Activated naive CD8-positive, alpha-beta T cell treated with anti-CD3 and anti-CD28 coated beads for 36 hours (primary cell): ENCODE measurements at regions not wholly inside any gene's neighbourhood (a gene's known extent, or its start where the extent isn't known, plus 50 kb on each side); places are given as distances from the start of the nearest gene placed in this dataset.

Source experiments
- DNase-seq: peaks from one replicate; pipeline ENCODE4 v3.0.0; 2021
- H3K27ac Mint-ChIP-seq: one replicate; pipeline ENCODE4 v1.8.0; 2022; ENCODE audit warnings: mild to moderate bottlenecking, moderate library complexity, mixed read lengths
- H3K27me3 Mint-ChIP-seq: one replicate; pipeline ENCODE4 v1.8.0; 2022; ENCODE audit warnings: mild to moderate bottlenecking, mixed read lengths
- H3K36me3 Mint-ChIP-seq: one replicate; pipeline ENCODE4 v1.8.0; 2021; ENCODE audit warnings: mild to moderate bottlenecking, mixed read lengths
- H3K4me1 Mint-ChIP-seq: one replicate; pipeline ENCODE4 v1.8.0; 2021; ENCODE audit warnings: mixed read lengths
- H3K4me3 Mint-ChIP-seq: one replicate; pipeline ENCODE4 v1.8.0; 2022; ENCODE audit warnings: mild to moderate bottlenecking, moderate library complexity, mixed read lengths
- H3K9me3 Mint-ChIP-seq: one replicate; pipeline ENCODE4 v1.8.0; 2022; ENCODE audit warnings: mixed read lengths

DNA sequence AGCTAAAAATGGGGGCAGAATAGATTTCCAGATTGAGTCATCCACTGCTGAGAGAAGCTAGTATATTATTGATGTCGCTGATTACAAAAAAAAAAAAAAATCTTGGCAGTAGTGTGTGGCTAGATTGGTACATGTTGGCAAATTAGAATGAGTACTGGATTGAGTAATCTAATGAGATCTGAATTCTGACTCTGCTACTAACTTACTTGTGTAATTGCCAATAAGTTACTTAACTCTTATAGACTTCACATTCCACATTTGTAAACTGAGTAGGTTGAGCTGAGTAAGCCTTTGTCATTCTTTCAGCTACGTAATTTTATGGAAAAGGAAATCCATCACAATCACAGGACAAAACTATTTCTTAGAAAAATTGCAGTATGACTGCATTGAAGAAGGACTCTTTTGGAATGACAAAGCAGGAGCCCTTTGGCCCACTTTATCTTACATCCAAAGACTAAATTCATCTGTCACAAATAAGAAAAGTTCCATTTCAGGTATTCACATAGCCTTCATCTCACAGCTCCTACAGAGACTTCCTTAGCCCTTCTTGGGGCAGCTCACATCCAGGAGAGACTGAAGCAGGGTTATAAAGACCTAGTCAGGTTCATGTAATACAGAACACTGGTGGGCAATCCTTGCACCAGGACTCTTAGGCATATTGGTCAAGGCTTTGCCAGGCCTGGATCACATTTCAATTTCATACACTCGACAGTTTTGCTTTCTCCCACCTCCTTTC is 197.3 kb upstream of the CPNE8 start:
- Mint-ChIP-seq H3K4me3 (no peak overlapping the region), H3K27ac (no peak overlapping the region), H3K27me3 (peaks cover 3% of the 10 kb centered on the region), H3K4me1 (no peaks in the 10 kb centered on the region), H3K9me3 (no peaks in the 10 kb centered on the region), H3K36me3 (no peaks in the 10 kb centered on the region)
- DNase-seq: no peak

DNA sequence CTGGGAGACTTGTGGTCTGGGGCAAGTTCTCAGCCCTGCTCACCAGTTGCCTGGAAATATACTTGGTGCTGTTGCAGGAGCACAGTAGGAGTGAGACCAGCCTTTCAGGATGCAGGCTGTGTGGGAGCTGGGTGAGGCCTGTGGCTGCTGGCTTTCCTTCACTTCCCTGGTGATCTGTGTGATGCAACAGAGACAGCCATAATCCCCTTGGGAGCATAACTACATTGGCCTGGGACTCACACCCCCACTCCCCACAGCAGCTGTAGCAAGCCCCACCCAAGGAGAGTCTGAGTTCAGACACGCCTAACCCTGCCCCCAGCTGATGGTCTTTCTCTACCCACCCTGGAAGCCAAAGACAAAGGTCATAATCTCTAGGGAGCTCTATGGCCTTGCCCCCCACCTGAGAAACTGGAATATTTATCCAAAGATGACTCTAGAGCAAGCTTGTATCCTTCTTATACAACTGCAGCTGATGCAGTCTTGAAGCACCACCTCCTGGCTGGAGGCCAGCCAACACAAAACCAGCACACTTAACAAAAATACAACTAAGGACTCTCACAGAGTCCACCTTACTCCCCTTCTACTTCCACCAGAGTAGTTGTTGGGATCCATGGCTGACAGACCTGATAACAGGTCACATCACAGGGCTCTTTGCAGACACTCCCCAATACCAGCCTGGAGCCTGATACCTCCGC is 190.4 kb upstream of the CPNE8 start:
- H3K27me3 Mint-ChIP-seq: peaks cover 3% of the 10 kb centered on the region
- no peaks in the 10 kb centered on the region for H3K4me1 Mint-ChIP-seq
- no peaks in the 10 kb centered on the region for H3K9me3 Mint-ChIP-seq

DNA sequence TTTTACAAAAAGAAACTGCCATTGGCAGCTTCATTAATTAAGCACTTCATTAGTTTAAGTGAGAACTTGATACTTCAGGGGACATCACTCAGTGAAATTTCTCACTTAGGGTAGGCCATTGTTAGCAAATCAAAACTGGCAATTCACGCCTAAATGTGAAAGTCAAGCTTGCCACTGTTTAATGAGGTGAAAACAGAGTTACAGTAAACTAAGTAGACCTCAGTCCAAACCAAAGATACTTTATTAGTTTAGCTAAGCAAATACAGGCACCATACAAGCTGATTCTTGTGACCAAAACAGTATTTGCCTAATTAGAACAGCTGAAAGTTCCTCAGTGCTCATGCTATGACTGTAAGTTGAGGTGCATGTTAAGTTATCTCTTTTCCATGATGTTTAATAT is 176.5 kb upstream of the CPNE8 start:
- DNase-seq: no peak
- H3K9me3 Mint-ChIP-seq: no peaks in the 10 kb centered on the region
- H3K4me1 Mint-ChIP-seq: no peaks in the 10 kb centered on the region
- no peak overlapping the region for H3K27ac Mint-ChIP-seq
- H3K4me3 Mint-ChIP-seq: no peak overlapping the region
- no peaks in the 10 kb centered on the region for H3K36me3 Mint-ChIP-seq
- no peaks in the 10 kb centered on the region for H3K27me3 Mint-ChIP-seq

More for the DNA sequence above, 190.4 kb upstream of the CPNE8 start:
- no peak overlapping the region for H3K27ac Mint-ChIP-seq
- no peak overlapping the region for H3K4me3 Mint-ChIP-seq
- no peak for DNase-seq
- no peaks in the 10 kb centered on the region for H3K36me3 Mint-ChIP-seq

DNA sequence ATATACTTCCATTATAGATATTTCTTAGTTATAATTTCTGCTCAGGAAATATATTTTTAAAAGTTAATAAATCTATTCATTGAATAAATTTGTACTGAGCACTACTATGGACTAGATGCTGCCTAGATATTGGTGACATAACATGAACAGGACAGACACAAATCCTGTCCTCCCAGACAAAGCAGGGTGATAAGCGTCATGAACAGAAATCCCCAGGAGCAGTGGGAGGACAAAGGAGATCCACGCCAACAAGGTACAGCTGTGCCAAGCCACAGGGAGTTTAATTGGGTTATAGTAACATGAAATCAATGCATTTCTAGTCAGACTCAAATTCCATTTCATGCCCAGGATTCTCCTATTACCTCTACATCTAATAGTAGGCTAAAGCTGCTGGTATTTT is 171.8 kb upstream of the CPNE8 start:
- Mint-ChIP-seq H3K27ac (no peak overlapping the region), H3K4me1 (no peaks in the 10 kb centered on the region), H3K4me3 (no peak overlapping the region), H3K27me3 (no peaks in the 10 kb centered on the region), H3K9me3 (no peaks in the 10 kb centered on the region), H3K36me3 (no peaks in the 10 kb centered on the region)
- no peak for DNase-seq

DNA sequence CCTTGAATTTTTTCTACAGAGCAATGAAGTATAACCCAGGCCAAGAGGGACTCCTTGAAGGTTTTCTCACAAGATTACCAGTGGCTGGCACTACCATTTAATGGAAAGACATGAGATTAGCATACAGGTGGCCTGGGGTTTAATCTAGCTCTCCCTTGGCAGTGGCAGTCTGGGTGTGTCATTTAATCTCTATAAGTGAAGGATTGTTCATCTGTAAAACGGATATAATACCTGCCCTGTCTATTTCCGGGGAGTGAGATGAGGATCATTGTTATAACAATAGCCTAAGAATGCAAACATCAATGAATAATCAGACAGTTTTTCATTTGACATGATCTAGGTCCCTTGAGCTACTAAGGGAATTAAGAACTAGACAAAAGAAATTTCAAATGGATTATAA is 168.7 kb upstream of the CPNE8 start:
- no peak for DNase-seq
- no peak overlapping the region for H3K4me3 Mint-ChIP-seq
- no peaks in the 10 kb centered on the region for H3K4me1 Mint-ChIP-seq
- H3K9me3 Mint-ChIP-seq: no peaks in the 10 kb centered on the region
- no peaks in the 10 kb centered on the region for H3K36me3 Mint-ChIP-seq
- no peak overlapping the region for H3K27ac Mint-ChIP-seq
- H3K27me3 Mint-ChIP-seq: peaks cover 5% of the 10 kb centered on the region

DNA sequence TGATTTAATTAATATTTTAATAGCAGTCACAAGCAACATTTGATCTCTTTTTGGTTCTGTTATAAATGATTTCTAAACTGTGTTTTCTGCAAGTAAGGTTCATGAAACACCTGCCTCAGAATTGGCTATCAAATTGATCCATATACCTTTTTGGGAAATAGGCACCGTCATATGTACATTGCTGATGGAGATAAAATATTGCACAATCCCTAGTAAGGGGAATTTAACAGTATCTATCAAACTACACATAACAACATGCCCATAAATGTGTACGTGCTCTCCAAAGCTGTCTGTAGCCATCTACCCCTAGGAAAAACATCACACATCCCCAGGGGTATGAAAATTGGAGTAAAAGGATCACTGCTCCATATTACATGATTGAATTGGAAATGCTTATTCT is 167.3 kb upstream of the CPNE8 start:
- no peak overlapping the region for H3K27ac Mint-ChIP-seq
- H3K4me1 Mint-ChIP-seq: no peaks in the 10 kb centered on the region
- H3K9me3 Mint-ChIP-seq: no peaks in the 10 kb centered on the region
- DNase-seq: no peak
- H3K36me3 Mint-ChIP-seq: no peaks in the 10 kb centered on the region
- H3K27me3 Mint-ChIP-seq: peaks cover 5% of the 10 kb centered on the region
- no peak overlapping the region for H3K4me3 Mint-ChIP-seq

DNA sequence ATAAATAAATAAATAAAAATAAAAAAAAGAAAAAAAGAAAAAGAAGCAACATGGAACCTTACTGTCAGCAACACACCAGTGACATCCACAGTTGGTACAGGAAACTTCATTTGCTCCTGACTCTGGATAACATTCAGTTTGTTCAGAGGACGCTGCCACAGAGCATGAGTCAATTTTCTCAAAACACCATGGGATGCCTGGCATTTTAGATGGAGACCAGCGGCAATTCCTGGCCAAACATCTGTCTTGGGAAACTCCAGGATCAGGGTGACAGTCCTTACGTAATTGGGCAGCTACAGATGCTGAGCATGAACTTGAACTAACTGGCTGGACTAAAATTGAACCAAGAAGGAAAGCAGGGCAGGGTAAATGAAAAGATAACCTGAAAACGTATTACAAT is 166.2 kb upstream of the CPNE8 start:
- Mint-ChIP-seq H3K4me1 (no peaks in the 10 kb centered on the region), H3K4me3 (no peak overlapping the region), H3K27ac (no peak overlapping the region), H3K9me3 (no peaks in the 10 kb centered on the region), H3K27me3 (peaks cover 5% of the 10 kb centered on the region), H3K36me3 (no peaks in the 10 kb centered on the region)
- DNase-seq: no peak

DNA sequence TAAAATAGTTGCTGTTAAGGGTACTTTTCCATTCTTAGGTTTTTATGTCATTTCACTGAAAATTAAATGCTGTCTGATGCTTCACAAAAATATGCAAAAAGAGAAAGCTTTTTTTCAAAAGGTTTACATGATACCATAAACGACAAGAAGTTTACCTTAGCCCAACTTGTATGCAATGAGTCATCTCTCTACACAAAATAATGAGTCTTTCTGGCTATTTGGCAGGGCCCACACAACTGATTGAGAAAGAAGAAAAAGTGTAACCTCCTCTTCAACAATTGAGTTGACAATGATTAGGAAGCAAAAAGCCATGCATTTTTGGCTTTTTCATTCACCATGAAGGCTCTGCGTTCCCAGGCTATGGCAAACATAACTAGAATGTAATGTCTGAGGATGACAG is 165.4 kb upstream of the CPNE8 start:
- Mint-ChIP-seq H3K27ac (no peak overlapping the region), H3K36me3 (no peaks in the 10 kb centered on the region), H3K4me3 (no peak overlapping the region), H3K9me3 (no peaks in the 10 kb centered on the region), H3K4me1 (no peaks in the 10 kb centered on the region), H3K27me3 (peaks cover 5% of the 10 kb centered on the region)
- no peak for DNase-seq

DNA sequence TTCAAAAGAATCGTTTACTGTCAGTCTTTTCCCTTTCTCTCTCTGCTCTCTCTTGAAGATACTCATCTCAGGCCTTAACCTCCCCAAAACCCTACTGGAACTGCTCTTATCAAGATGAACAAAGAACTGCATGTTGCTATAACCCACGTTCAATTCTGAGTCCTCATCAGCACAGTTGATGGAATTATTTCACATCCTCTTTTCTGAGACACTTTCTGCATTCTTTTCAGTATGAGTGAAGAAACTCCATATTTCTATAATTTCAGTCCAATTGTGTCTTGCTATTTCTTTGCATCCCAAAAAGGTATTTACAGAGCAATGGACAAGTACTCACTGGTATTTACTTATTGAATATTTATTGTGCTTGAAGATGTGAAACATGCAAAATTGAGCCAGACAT is 160.1 kb upstream of the CPNE8 start:
- H3K4me1 Mint-ChIP-seq: no peaks in the 10 kb centered on the region

DNA sequence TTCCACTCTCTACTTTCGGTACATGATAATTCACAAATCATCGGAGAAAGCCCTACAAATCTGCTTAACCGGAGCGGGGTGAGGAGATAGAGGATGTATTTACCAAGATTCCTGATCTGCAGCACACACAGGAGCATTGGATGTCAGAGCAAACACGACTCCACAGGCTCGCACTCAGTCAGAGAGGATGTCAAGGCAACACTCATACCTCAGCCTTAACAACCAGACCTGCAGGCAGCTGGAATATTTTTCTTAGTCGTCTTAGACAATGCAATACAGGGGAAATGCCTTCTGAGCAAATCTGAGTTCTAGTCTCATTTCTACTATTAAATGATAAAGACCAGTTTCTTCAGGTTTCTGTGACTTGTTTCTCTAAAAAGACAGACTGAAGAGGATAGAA is 159.3 kb upstream of the CPNE8 start:
- H3K27me3 Mint-ChIP-seq: peaks cover 5% of the 10 kb centered on the region
- no peak for DNase-seq
- peaks cover 2% of the 10 kb centered on the region for H3K9me3 Mint-ChIP-seq
- H3K27ac Mint-ChIP-seq: no peak overlapping the region
- H3K4me1 Mint-ChIP-seq: no peaks in the 10 kb centered on the region
- no peak overlapping the region for H3K4me3 Mint-ChIP-seq
- no peaks in the 10 kb centered on the region for H3K36me3 Mint-ChIP-seq

More for the DNA sequence above, 160.1 kb upstream of the CPNE8 start:
- no peaks in the 10 kb centered on the region for H3K9me3 Mint-ChIP-seq
- no peak for DNase-seq
- no peak overlapping the region for H3K27ac Mint-ChIP-seq
- no peak overlapping the region for H3K4me3 Mint-ChIP-seq
- H3K36me3 Mint-ChIP-seq: no peaks in the 10 kb centered on the region
- H3K27me3 Mint-ChIP-seq: peaks cover 5% of the 10 kb centered on the region

DNA sequence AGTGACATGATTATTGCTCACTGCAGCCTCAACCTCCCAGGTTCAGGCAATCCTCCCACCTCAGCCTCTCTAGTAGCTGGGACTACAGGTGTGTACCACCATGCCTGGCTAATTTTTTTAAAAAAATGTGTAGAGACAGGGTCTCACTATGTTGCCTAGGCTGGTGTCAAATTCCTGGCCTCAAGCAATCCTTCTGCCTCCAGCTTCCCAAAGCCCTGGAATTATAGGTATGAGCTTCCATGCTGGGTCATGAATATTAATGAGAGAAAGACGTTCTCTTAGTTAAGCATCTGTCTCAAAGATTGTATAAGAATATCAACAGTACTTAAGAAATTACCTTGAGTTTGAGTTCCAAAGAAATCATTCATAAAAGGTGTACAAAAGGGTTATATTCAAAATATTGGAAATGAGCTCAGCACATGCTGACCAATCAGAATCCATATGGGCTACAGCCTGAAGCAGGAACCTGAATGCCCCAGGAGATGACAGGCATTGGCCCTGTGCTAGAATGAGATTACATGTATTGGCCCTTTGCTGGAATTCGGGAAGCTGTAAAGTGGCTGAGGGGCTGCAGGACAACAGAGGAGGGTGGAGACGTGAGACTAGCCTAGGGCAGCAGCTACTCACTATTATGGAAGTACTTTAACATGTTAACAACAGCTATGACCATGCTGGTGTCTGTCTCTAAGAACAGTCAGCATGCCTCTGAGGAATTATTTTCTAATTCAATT is 157.0 kb upstream of the CPNE8 start:
- Mint-ChIP-seq H3K27me3 (no peaks in the 10 kb centered on the region), H3K36me3 (no peaks in the 10 kb centered on the region), H3K9me3 (peaks cover 4% of the 10 kb centered on the region), H3K4me1 (no peaks in the 10 kb centered on the region), H3K4me3 (no peak overlapping the region), H3K27ac (no peak overlapping the region)
- DNase-seq: no peak

DNA sequence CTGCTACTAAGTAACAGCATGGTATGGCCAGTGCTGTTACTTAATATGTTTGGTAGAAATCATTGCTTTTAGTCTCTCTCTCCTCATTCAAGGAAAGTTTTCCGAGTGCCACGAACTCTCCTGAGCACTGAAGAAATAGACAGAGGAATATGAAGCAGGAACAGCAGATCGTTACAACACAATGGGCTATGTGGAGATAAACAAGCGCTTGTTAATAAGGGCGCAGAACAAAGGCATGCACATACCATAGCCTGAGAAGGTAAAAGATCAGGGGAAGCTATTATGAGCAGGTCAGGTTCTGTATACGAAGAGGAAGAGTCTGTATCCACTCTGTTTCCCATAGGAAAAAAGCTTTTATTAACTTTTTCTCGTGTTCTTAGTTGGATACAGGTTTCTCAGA is 156.2 kb upstream of the CPNE8 start:
- no peak for DNase-seq
- no peaks in the 10 kb centered on the region for H3K27me3 Mint-ChIP-seq
- no peak overlapping the region for H3K27ac Mint-ChIP-seq
- H3K4me3 Mint-ChIP-seq: no peak overlapping the region
- H3K4me1 Mint-ChIP-seq: no peaks in the 10 kb centered on the region
- H3K36me3 Mint-ChIP-seq: no peaks in the 10 kb centered on the region
- H3K9me3 Mint-ChIP-seq: peaks cover 4% of the 10 kb centered on the region

DNA sequence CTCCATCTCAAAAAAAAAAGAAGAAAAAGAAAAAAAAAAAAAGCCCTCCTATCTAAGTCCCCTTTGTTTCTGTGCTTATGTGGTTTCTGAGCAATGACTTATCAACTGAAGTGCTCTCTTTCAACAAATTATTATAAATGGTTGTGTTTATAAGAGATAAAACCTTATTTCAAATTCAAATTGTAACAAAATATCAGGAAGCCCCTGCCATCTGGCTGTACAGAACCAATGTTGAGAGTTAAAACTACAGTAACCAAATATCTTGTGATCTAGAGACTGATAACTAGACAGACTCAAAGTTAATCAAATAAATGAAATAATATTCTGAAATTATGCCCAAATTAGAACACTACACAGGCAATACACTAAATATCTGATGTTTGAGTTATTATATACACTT is 143.0 kb upstream of the CPNE8 start:
- no peak for DNase-seq
- Mint-ChIP-seq H3K4me3 (no peak overlapping the region), H3K27ac (no peak overlapping the region), H3K4me1 (no peaks in the 10 kb centered on the region), H3K9me3 (no peaks in the 10 kb centered on the region), H3K36me3 (no peaks in the 10 kb centered on the region), H3K27me3 (no peaks in the 10 kb centered on the region)

DNA sequence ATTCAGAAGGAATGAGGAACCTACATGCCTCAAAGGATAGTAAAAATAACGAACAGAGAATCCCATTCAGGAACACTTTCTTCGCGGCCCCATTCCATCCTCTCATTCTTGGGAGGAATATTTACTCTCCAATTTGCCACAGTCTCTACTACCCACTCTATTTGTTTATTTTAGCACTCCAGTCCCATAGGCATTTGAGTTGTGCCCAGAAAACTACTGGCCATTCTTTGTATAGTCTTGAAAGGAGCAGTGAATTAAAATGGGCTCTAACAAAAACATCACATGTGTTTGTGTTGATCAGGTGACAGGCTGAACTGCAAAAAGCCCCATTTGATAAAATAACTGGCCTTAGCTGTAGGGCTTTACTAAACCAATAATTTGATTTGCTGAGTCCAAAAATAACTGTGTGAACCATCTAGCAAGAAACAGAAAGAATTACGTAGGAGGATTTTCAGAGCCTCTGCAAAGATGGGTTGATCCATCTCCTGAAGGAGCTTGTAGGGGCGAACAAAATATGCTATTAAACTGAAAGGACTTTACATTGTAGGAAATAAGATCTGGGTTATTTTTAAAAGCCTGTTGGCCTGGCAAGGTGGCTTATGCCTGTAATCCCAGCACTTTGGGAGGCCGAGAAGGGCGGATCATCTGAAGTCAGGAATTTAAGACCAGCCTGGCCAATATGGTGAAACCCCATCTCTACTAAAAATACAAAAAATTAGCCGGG is 142.3 kb upstream of the CPNE8 start:
- H3K36me3 Mint-ChIP-seq: no peaks in the 10 kb centered on the region
- DNase-seq: no peak
- H3K4me3 Mint-ChIP-seq: no peak overlapping the region
- no peaks in the 10 kb centered on the region for H3K9me3 Mint-ChIP-seq
- no peaks in the 10 kb centered on the region for H3K27me3 Mint-ChIP-seq
- no peak overlapping the region for H3K27ac Mint-ChIP-seq
- no peaks in the 10 kb centered on the region for H3K4me1 Mint-ChIP-seq

DNA sequence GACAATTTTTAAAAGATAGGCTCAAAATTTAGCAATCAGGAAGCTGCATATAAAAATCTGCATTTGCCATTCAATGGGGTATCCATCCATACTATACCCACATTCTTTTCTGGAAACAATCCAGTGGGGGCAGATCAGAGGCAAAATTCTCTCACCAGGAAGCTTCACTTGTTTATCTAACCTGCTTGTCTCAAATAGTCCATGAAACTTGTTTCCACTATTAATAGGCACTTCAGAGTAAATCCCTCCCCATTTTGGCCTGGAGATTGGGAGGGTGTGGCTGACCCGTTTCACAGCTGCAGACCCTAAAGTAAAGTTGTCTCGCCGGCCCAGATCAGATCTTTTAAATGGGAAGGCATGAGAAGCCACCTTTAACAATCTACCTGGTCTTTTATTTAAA is 139.4 kb upstream of the CPNE8 start:
- DNase-seq: no peak
- no peak overlapping the region for H3K4me3 Mint-ChIP-seq
- H3K27ac Mint-ChIP-seq: no peak overlapping the region
- H3K27me3 Mint-ChIP-seq: no peaks in the 10 kb centered on the region
- H3K4me1 Mint-ChIP-seq: no peaks in the 10 kb centered on the region
- no peaks in the 10 kb centered on the region for H3K36me3 Mint-ChIP-seq
- no peaks in the 10 kb centered on the region for H3K9me3 Mint-ChIP-seq
